AG20443 (cell line): ENCODE measurements at regions not wholly inside any gene's neighbourhood (a gene's known extent, or its start where the extent isn't known, plus 50 kb on each side); places are given as distances from the start of the nearest gene placed in this dataset.
"Not testable (repeated sequence)": the region's sequence is repeated elsewhere in the genome, so short reads cannot be mapped to it uniquely, and the experiment has no call there.

ENCODE experiments used
- DNase-seq: peaks from one replicate; pipeline ENCODE4 v3.0.0; 2012; ENCODE audit warnings: low spot score, mixed read lengths

GRCh38 chr1:149700220-149700619, 82.3 kb upstream of the FCGR1A start:
- not testable (repeated sequence) for DNase-seq

GRCh38 chr1:149700677-149701567, 81.6 kb upstream of the FCGR1A start:
- DNase-seq: not testable (repeated sequence)

DNA sequence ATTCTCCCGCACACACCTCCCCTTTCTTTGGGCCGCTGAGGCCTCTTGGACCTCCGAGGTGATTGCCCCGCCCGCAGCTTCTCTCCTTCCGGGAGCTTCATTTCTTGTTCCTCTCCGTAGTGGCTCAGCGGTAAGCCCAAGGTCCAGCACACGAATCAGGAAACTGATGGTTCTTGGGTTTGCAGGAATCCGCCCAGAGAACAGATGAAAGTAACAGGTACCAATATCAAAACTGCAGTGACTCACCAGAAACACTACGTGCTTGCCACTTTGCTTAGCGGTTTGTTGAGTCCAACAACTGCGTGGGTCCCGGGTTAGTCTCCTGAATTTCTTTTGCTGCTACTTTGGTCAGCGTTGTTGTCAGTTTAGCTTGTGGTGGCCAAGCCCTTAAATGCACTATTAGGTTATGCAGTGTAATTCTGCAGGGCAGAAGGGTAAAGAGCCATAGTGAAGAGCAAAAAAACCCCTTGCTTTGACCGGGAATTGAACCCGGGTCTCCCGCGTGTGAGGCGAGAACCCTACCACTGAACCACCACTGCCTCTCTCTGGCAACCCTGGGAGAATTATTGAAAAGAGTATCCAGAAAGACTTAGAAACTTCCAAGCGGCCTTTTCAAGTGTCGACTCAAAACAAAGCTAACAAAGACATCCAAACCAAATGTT, 74.2 kb upstream of the FCGR1A start:
- not testable (repeated sequence) for DNase-seq

DNA sequence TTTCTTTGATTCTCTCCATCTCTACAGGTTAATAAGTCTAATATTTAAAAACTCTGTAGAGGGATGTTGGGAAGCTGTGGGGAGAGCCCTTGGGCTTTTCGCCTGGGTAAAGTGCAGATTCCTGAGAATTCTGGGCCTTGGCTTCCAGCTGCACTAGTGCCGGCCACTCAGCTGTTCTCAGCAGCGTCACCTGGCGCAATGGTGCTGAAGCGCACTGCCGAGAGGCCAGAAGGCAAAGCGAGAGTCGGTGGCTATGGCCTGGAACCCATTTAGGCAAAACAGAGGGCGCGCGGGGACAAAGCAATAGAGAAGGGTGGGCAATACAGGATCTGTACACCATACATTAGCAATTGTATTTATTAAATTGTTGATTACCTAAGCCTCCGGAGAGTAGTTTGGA, 70.8 kb upstream of the FCGR1A start:
- not testable (repeated sequence) for DNase-seq

GRCh38 chr1:149712154-149712927, 70.2 kb upstream of the FCGR1A start:
- DNase-seq: not testable (repeated sequence)

GRCh38 chr1:149713513-149713912, 69.0 kb upstream of the FCGR1A start:
- DNase-seq: not testable (repeated sequence)

GRCh38 chr1:149713952-149714351, 68.5 kb upstream of the FCGR1A start:
- not testable (repeated sequence) for DNase-seq

DNA sequence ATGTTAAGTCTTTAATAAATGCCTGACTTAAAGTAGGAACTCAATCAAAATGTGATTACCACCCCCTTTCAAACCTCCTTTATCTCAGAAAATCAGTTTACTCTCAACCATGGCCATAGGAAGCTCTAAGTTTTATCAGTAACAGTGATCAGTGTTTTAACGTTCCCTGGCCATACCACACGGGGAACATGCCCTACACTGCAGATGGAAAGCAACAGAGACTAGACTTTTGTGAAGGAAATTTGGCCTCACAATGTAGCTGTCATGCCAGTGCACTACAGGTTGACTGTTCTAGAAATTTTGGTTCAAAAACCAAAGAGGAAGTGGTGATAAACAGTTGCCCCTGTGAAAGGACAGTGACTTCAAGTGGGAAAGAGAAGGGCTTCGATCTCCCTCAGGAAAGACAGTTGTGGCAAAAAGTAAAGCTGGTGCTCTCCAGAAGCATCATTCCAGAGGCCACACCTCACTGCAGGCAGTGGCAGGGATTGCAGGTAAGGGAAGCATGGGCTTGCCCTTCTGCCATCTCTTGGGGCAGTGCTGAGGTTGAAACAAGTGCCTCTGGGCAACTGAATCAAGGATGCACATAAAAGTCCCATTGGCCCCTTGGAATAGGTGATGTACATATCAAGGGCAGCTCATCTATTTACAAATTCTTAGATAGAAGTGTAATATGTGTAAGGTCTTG, 57.7 kb upstream of the FCGR1A start:
- not testable (repeated sequence) for DNase-seq

GRCh38 chr1:149726688-149727087, 55.8 kb upstream of the FCGR1A start:
- not testable (repeated sequence) for DNase-seq

DNA sequence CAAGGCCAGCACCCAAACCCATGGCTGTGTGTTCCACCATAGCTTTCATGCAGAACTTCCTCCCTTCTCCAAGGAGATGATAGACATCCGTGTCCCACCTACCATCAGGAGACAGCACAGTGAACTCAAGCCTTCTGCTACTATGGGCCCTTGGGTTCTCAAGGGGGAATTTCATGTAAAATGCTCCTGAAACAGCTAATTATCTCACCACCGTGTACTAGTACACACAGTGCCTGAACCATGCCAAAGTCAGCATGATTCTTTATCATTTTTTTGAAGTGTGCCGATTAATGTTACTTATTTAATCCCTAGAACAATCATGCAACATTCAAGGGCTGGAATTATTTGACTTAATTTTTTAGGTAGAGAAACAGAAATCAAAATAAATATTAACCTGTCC, 53.9 kb upstream of the FCGR1A start:
- not testable (repeated sequence) for DNase-seq
